Occipital lobe (tissue), 1 donor: ENCODE measurements at regions not wholly inside any gene's neighbourhood (a gene's known extent, or its start where the extent isn't known, plus 50 kb on each side); places are given as distances from the start of the nearest gene placed in this dataset.
"Not testable (repeated sequence)": the region's sequence is repeated elsewhere in the genome, so short reads cannot be mapped to it uniquely, and the experiment has no call there.

ENCODE experiments used
- DNase-seq: peaks from one replicate; lab custom pipeline; 2025; lab: John Stamatoyannopoulos, UW

GRCh38 chr4:174012135-174012885 lies 271.2 kb downstream of the FBXO8 start:
- no peak for DNase-seq

GRCh38 chr4:174010547-174010946 lies 272.9 kb downstream of the FBXO8 start:
- no peak for DNase-seq

- no peak for DNase-seq
Measured at GRCh38 chr4:174009686-174010451, 273.6 kb downstream of the FBXO8 start.

- no peak for DNase-seq
Measured at GRCh38 chr4:174005422-174005821, 278.0 kb downstream of the FBXO8 start.

GRCh38 chr4:173998471-173999144 lies 284.9 kb downstream of the FBXO8 start:
- no peak for DNase-seq

GRCh38 chr4:173995779-173996178 lies 287.7 kb downstream of the FBXO8 start:
- DNase-seq, result not testable (repeated sequence)

- DNase-seq, result no peak
Measured at GRCh38 chr4:173991814-173992213, 291.7 kb downstream of the FBXO8 start.

- no peak for DNase-seq
Measured at GRCh38 chr4:173991316-173991715, 292.2 kb downstream of the FBXO8 start.

GRCh38 chr4:173990869-173991210 lies 292.6 kb downstream of the FBXO8 start:
- DNase-seq, result no peak

GRCh38 chr4:173990126-173990868 lies 293.2 kb downstream of the FBXO8 start:
- no peak for DNase-seq

GRCh38 chr4:173963523-173963922 lies 319.9 kb downstream of the FBXO8 start:
- not testable (repeated sequence) for DNase-seq

- DNase-seq, result no peak
Measured at GRCh38 chr4:173960398-173960797, 323.1 kb downstream of the FBXO8 start.

GRCh38 chr4:173958445-173958844 lies 325.0 kb downstream of the FBXO8 start:
- DNase-seq, result no peak

GRCh38 chr4:173943547-173943946 lies 339.9 kb downstream of the FBXO8 start:
- no peak for DNase-seq

GRCh38 chr4:173940146-173940545 lies 343.3 kb downstream of the FBXO8 start:
- DNase-seq, result no peak

GRCh38 chr4:173937631-173938270 lies 345.7 kb downstream of the FBXO8 start:
- no peak for DNase-seq

GRCh38 chr4:173936861-173937260 lies 346.6 kb downstream of the FBXO8 start:
- no peak for DNase-seq

- DNase-seq, result no peak
Measured at GRCh38 chr4:173935622-173936405, 347.7 kb downstream of the FBXO8 start.

- DNase-seq, result no peak
Measured at GRCh38 chr4:173934933-173935620, 348.4 kb downstream of the FBXO8 start.

GRCh38 chr4:173934201-173934600 lies 349.3 kb downstream of the FBXO8 start:
- no peak for DNase-seq
